GM23248 (cell line): ENCODE measurements at regions not wholly inside any gene's neighbourhood (a gene's known extent, or its start where the extent isn't known, plus 50 kb on each side); places are given as distances from the start of the nearest gene placed in this dataset. TPM values are rescaled to one million over a fixed set of nuclear protein-coding genes. Genes with fewer than 3 reads are reported as not detected.
A peak's percentile ranks its signal among the peaks of the same experiment; 100 is the strongest.

ENCODE experiments used
- DNase-seq: peaks from one replicate; pipeline ENCODE4 v3.0.0-alpha.2; 2015
- H2AFZ ChIP-seq: fragments of 200-600 bp; sonication (generic); 2 replicates; pipeline ENCODE4 v1.6.1; 2016; ENCODE audit warnings: antibody characterized with exemption
- H3F3A ChIP-seq: fragments of 200-600 bp; sonication (generic); 2 replicates; pipeline ENCODE4 v1.6.1; 2016; ENCODE audit warnings: mild to moderate bottlenecking, antibody characterized with exemption, mixed run types; ENCODE audit not compliant: insufficient read depth
- H3K27ac ChIP-seq: fragments of 200-600 bp; sonication (generic); 2 replicates; pipeline ENCODE4 v1.5.1; 2016; ENCODE audit warnings: mild to moderate bottlenecking
- H3K27me3 ChIP-seq: fragments of 200-600 bp; sonication (generic); replicated peaks from 2 replicates; pipeline ENCODE4 v1.6.1; 2016; ENCODE audit warnings: mild to moderate bottlenecking; ENCODE audit not compliant: insufficient read depth
- H3K36me3 ChIP-seq: fragments of 200-600 bp; sonication (generic); 2 replicates; pipeline ENCODE4 v1.6.1; 2016; ENCODE audit warnings: low read depth, mild to moderate bottlenecking
- H3K4me1 ChIP-seq: fragments of 200-600 bp; sonication (generic); 2 replicates; pipeline ENCODE4 v1.6.1; 2016; ENCODE audit warnings: mild to moderate bottlenecking; ENCODE audit not compliant: insufficient read depth
- H3K4me2 ChIP-seq: fragments of 200-600 bp; sonication (generic); one replicate; pipeline ENCODE4 v1.6.1; 2016; ENCODE audit warnings: mild to moderate bottlenecking; ENCODE audit not compliant: unreplicated experiment
- H3K4me3 ChIP-seq: fragments of 200-600 bp; sonication (generic); 2 replicates; pipeline ENCODE4 v1.5.1; 2016; ENCODE audit warnings: mild to moderate bottlenecking
- H3K79me2 ChIP-seq: fragments of 200-600 bp; sonication (generic); 2 replicates; pipeline ENCODE4 v1.6.1; 2016; ENCODE audit warnings: mild to moderate bottlenecking; ENCODE audit not compliant: insufficient read depth
- H3K9ac ChIP-seq: fragments of 200-600 bp; sonication (generic); 2 replicates; pipeline ENCODE4 v1.6.1; 2016; ENCODE audit warnings: mild to moderate bottlenecking
- H3K9me2 ChIP-seq: fragments of 200-600 bp; sonication (generic); 2 replicates; pipeline ENCODE4 v1.6.1; 2016; ENCODE audit warnings: mixed run types, mild to moderate bottlenecking, moderate library complexity; ENCODE audit not compliant: insufficient read depth
- H3K9me3 ChIP-seq: fragments of 200-600 bp; sonication (generic); one replicate; pipeline ENCODE4 v1.6.1; 2017; ENCODE audit warnings: low read depth
- H4K20me1 ChIP-seq: fragments of 200-600 bp; sonication (generic); 2 replicates; pipeline ENCODE4 v1.6.0; 2016; ENCODE audit not compliant: insufficient read depth
- EZH2 ChIP-seq: fragments of 200-600 bp; sonication (generic); IDR thresholded peaks from 2 replicates; pipeline ENCODE4 v1.6.1; 2018; ENCODE audit warnings: antibody characterized with exemption, mild to moderate bottlenecking; ENCODE audit not compliant: insufficient read depth, poor library complexity, severe bottlenecking
- EZH2phosphoT487 ChIP-seq: fragments of 200-600 bp; sonication (generic); IDR thresholded peaks from 2 replicates; pipeline ENCODE4 v1.6.1; 2018; ENCODE audit warnings: antibody characterized with exemption, moderate library complexity, mild to moderate bottlenecking, low read depth; ENCODE audit not compliant: insufficient read depth
- WGBS, 2 experiments: methylation state at CpG; one replicate each; pipeline ENCODE4 v1.1.6; 2015 to 2017; ENCODE audit warnings: low lambda C conversion rate in 2 of 2, low coverage in 1 of 2; ENCODE audit errors: missing lambda C conversion rate in 2 of 2; 5-methylcytosine and 5-hydroxymethylcytosine counted together
- in situ Hi-C: fragments of 300-500 bp; cut with MboI; formaldehyde crosslinking; loops from 2 replicates; pipeline ENCODE4 v1.15.0; 2020
- small RNA-seq: library from RNA; depleted of rRNA; stranded (forward); fragments of <200 nt; gene quantifications from one replicate; pipeline ENCODE3, GENCODE V24; 2014; ENCODE audit warnings: low read depth, low replicate concordance

DNA sequence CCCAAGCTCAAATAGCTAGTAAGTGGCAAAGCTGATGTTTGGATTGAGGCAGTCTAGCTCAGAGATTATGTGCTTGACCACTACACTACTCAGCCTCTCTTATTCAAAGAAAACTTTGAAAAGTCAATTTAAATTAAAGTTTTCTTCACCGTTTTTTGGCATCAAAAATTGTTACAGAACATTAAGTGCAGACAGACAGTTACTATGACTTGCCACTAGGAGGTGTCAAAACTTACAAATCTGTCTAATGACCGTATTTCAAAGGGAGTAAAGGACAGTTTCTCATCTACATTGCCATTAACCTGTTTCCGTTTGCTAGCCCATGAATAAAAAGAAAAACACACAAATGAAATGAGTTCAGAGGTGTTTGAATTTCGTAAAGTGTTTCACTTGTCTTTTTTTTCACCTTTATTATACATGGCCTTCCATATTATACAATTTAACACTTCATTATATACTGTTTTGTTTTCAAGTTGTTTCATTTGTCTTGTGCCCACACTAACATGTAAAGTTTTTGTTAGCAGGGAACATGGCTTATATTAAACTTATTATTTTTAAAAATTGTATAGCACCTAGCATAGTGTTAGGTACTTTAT is 57.4 kb upstream of the MTF2 start:
- no peak overlapping the region for H3K4me3 ChIP-seq
- WGBS, 2 experiments, result 1 to 3% methylated on average over 4 of the region's 4 CpGs
- H3K4me2 ChIP-seq, result no peak overlapping the region
- in situ Hi-C loops, result no loop called here
- H3F3A ChIP-seq, result peaks cover 2% of the 10 kb centered on the region; the same call in 1 of the 2 replicates
- H3K9me2 ChIP-seq, result no peaks in the 10 kb centered on the region
- H3K9me3 ChIP-seq, result no peaks in the 10 kb centered on the region
- peak; percentile 64 for DNase-seq
- no peaks in the 10 kb centered on the region for H3K36me3 ChIP-seq
- H3K27ac ChIP-seq, result no peak overlapping the region
- TF ChIP-seq EZH2 (no peak), EZH2phosphoT487 (no peak)
- H3K9ac ChIP-seq, result no peak overlapping the region
- H3K4me1 ChIP-seq, result no peaks in the 10 kb centered on the region
- no peaks in the 10 kb centered on the region for H3K79me2 ChIP-seq
- H4K20me1 ChIP-seq, result no peaks in the 10 kb centered on the region
- no peak overlapping the region for H2AFZ ChIP-seq
- peaks cover 11% of the 10 kb centered on the region for H3K27me3 ChIP-seq

DNA sequence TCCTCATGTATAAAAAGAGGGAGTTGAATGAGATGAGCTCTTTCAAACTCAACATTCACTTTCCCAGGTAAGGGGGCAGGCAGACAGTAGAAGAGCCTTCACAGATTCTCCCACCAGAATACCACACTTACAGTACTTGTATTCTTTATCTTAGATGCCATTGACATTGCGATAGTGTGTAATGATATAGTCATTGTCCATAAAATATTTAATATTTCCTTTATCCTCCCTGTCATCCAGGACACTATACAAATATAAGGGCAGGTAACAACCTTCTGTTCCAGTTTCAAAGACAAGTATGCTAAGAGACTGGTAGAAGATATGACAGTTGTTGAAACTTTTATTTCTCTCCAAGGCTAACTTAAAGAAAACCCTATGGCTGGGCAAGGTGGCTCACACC is 56.5 kb upstream of the MTF2 start:
- Histone ChIP-seq H3K4me2 (no peak overlapping the region), H3F3A (no peaks in the 10 kb centered on the region), H3K27me3 (peaks cover 11% of the 10 kb centered on the region), H2AFZ (no peak overlapping the region), H3K9me2 (no peaks in the 10 kb centered on the region), H3K4me3 (no peak overlapping the region), H4K20me1 (no peaks in the 10 kb centered on the region), H3K9me3 (no peaks in the 10 kb centered on the region), H3K9ac (no peak overlapping the region), H3K4me1 (no peaks in the 10 kb centered on the region), H3K79me2 (no peaks in the 10 kb centered on the region), H3K27ac (no peak overlapping the region), H3K36me3 (no peaks in the 10 kb centered on the region)
- TF ChIP-seq EZH2 (no peak), EZH2phosphoT487 (no peak)
- 86 to 90% methylated on average over 1 of the region's 1 CpG for WGBS, 2 experiments
- no peak for DNase-seq
- in situ Hi-C loops, result no loop called here

DNA sequence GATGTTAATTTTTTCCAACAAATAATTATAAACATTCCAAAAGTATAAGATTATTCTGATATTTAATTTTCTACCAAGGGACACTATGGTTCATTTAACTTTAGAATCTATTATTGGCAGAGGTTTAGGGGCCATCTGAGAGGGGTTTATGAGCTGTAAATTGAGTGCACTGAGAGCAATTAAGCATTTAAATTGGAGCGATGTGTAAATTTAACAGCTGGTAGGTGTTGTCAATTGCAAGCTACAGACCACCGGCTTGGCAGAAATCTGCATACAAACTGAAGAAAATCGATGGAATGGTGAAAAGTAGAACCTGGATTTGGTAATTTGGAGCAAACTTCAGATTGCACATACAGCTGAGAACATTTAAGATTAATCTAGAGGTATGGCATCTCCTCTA is 55.8 kb upstream of the MTF2 start:
- no peaks in the 10 kb centered on the region for H3K36me3 ChIP-seq
- no peak overlapping the region for H3K9ac ChIP-seq
- H3K9me3 ChIP-seq, result no peaks in the 10 kb centered on the region
- H3F3A ChIP-seq, result no peaks in the 10 kb centered on the region
- H3K9me2 ChIP-seq, result no peaks in the 10 kb centered on the region
- TF ChIP-seq EZH2phosphoT487 (no peak), EZH2 (no peak)
- H3K4me2 ChIP-seq, result no peak overlapping the region
- in situ Hi-C loops, result no loop called here
- no peak for DNase-seq
- peaks cover 13% of the 10 kb centered on the region for H3K27me3 ChIP-seq
- 13 to 20% methylated on average over 3 of the region's 3 CpGs for WGBS, 2 experiments
- H2AFZ ChIP-seq, result no peak overlapping the region
- H3K4me3 ChIP-seq, result no peak overlapping the region
- no peaks in the 10 kb centered on the region for H3K79me2 ChIP-seq
- H4K20me1 ChIP-seq, result no peaks in the 10 kb centered on the region
- H3K27ac ChIP-seq, result no peak overlapping the region
- H3K4me1 ChIP-seq, result no peaks in the 10 kb centered on the region

DNA sequence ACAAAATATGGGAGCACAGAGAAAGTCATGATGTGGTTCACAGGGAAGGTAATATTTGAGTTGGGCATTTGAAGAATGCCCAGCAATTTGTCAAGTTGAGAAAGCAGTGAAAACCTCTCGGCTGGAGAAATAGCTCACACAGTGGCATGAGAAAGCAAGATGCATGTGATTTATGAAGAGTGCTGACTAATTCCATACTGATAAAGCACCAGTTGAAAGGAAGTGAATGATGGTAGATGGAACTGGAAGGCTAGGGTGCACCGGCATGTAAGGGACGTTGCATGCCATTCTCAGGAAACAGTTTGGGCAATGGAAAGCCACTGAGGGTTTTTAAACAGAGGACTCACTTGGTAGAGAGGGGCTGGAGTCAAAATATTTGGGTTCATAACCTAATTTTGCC is 53.5 kb upstream of the MTF2 start:
- no peaks in the 10 kb centered on the region for H4K20me1 ChIP-seq
- no peaks in the 10 kb centered on the region for H3K36me3 ChIP-seq
- in situ Hi-C loops, result no loop called here
- H3F3A ChIP-seq, result no peaks in the 10 kb centered on the region
- no peaks in the 10 kb centered on the region for H3K79me2 ChIP-seq
- no peak for TF ChIP-seq EZH2
- no peak for TF ChIP-seq EZH2phosphoT487
- no peak for DNase-seq
- H3K9me3 ChIP-seq, result no peaks in the 10 kb centered on the region
- H3K9ac ChIP-seq, result no peak overlapping the region
- no peak overlapping the region for H2AFZ ChIP-seq
- H3K27ac ChIP-seq, result no peak overlapping the region
- H3K4me3 ChIP-seq, result no peak overlapping the region
- no peak overlapping the region for H3K4me2 ChIP-seq
- no peaks in the 10 kb centered on the region for H3K4me1 ChIP-seq
- H3K9me2 ChIP-seq, result no peaks in the 10 kb centered on the region
- 59 to 67% methylated on average over 3 of the region's 3 CpGs for WGBS, 2 experiments
- peaks cover 18% of the 10 kb centered on the region for H3K27me3 ChIP-seq

DNA sequence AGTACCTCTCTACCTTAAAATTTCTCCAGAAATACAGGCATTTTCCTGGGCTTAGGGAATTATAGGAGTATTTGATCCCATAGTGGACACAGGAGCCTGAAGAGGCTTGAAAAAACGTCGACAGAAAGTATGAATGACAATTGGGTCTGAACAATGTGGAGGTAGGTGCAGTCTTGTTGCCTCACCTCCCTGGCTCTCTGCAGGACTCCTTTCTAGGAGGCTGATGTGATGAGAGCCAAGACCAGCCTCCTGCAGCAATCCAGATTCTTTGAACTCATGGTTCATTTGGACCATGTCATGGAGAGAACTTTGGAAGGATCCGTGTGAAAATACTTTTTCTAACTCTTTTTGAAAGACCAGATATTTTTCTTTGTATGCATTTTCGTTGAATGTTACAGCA is 50.5 kb upstream of the MTF2 start:
- Histone ChIP-seq H3K27ac (no peak overlapping the region), H3K4me2 (no peak overlapping the region), H3K27me3 (peaks cover 19% of the 10 kb centered on the region), H3K4me1 (no peaks in the 10 kb centered on the region), H2AFZ (no peak overlapping the region), H3K9me2 (no peaks in the 10 kb centered on the region), H4K20me1 (no peaks in the 10 kb centered on the region), H3K9ac (no peak overlapping the region), H3K36me3 (no peaks in the 10 kb centered on the region), H3K79me2 (no peaks in the 10 kb centered on the region), H3F3A (no peaks in the 10 kb centered on the region), H3K9me3 (no peaks in the 10 kb centered on the region), H3K4me3 (no peak overlapping the region)
- WGBS, 2 experiments, result 19 to 30% methylated on average over 4 of the region's 4 CpGs
- in situ Hi-C loops, result no loop called here
- TF ChIP-seq EZH2phosphoT487 (no peak), EZH2 (no peak)
- DNase-seq, result no peak

Small RNAs in the stretch of these regions (small RNA-seq; reads per million reads assigned to genes)
- gene RF00019 (not detected), gene RN7SKP123 (not detected)
